Endothelial cell of umbilical vein (primary cell): ENCODE measurements at regions not wholly inside any gene's neighbourhood (a gene's known extent, or its start where the extent isn't known, plus 50 kb on each side); places are given as distances from the start of the nearest gene placed in this dataset.

Source experiments
- CTCF ChIP-seq, 2 donors: IDR thresholded peaks; 1 replicate in 1 of 2; 2 replicates in 1 of 2; pipeline ENCODE4 v1.5.1; 2011; ENCODE audit warnings: low read length in 2 of 2, mild to moderate bottlenecking in 2 of 2, moderate library complexity in 2 of 2, control low read depth in 1 of 2, inconsistent platforms in 1 of 2, low read depth in 1 of 2; ENCODE audit not compliant: insufficient read depth in 1 of 2; ENCODE audit errors: extremely low read depth in 1 of 2
- EZH2 ChIP-seq: IDR thresholded peaks from 2 replicates; pipeline ENCODE4 v1.6.1; 2012; ENCODE audit warnings: borderline replicate concordance, low read depth, mild to moderate bottlenecking, moderate library complexity, low read length, inconsistent platforms; ENCODE audit not compliant: severe bottlenecking
- GATA2 ChIP-seq: IDR thresholded peaks from 2 replicates; pipeline ENCODE4 v1.7.0; 2011; ENCODE audit warnings: low read depth, mild to moderate bottlenecking, moderate library complexity, mixed read lengths, low read length; ENCODE audit not compliant: insufficient read length, insufficient read depth
- JUN ChIP-seq: IDR thresholded peaks from 2 replicates; pipeline ENCODE4 v1.6.1; 2011; ENCODE audit warnings: borderline replicate concordance, low read depth; ENCODE audit not compliant: insufficient read length, insufficient read depth
- MYC ChIP-seq: IDR thresholded peaks from one replicate; pipeline ENCODE4 v1.6.1; 2011; ENCODE audit warnings: mild to moderate bottlenecking, low read depth, low read length
- POLR2A ChIP-seq: IDR thresholded peaks from 2 replicates; pipeline ENCODE4 v1.6.1; 2012; ENCODE audit warnings: low read depth, mild to moderate bottlenecking, control low read depth, low read length
- POLR2AphosphoS5 ChIP-seq: IDR thresholded peaks from 2 replicates; pipeline ENCODE4 v1.6.1; 2012; ENCODE audit warnings: low read depth, mild to moderate bottlenecking, control low read depth, low read length, moderate library complexity; ENCODE audit not compliant: insufficient read depth
- TF ChIP-seq, protein P1 (sequence below): IDR thresholded peaks from 2 replicates; pipeline ENCODE4 v1.6.1; 2011; ENCODE audit not compliant: insufficient read depth, insufficient read length

DNA sequence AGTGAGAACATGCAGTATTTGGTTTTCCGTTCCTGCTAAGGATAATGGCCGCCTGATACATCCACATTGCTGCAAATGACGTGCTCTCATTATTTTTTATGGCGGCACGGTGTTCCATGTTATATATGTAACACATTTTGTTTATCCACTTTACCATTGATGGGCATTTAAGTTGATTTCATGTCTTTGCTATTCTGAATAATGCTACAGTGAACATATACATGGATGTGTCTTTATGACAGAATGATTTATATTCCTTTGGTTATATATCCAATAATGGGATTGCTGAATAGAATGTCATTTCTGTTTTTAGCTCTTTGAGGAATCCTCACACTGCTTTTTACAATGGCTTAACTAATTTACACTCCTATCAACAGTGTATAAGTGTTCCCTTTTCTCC is 1223.2 kb downstream of the RAPGEF2 start:
- TF ChIP-seq EZH2: no peak
- TF ChIP-seq CTCF (IDR thresholded peaks at IDR 0.05; ENCODE audit: extremely low read depth in 1 of 2, insufficient read depth in 1 of 2, low read depth in 1 of 2, low read length in 2 of 2): no peak
- no peak for TF ChIP-seq POLR2A
- TF ChIP-seq MYC: no peak
- no peak for TF ChIP-seq POLR2AphosphoS5
- TF ChIP-seq, protein P1, sequence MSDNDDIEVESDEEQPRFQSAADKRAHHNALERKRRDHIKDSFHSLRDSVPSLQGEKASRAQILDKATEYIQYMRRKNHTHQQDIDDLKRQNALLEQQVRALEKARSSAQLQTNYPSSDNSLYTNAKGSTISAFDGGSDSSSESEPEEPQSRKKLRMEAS: no peak
- TF ChIP-seq GATA2: no peak
- TF ChIP-seq JUN: no peak
